A549 (cell line): ENCODE measurements at regions not wholly inside any gene's neighbourhood (a gene's known extent, or its start where the extent isn't known, plus 50 kb on each side); places are given as distances from the start of the nearest gene placed in this dataset.

ENCODE experiments used
- ATAC-seq, 2 experiments: fragments of 200-7000 bp in 1 of 2; fragments of >200 bp in 1 of 2; cut with Nextera tagmentation in 1 of 2; cut with Tn5 transposase in 1 of 2; 3 replicates each; pipeline versions ENCODE4 v1.8.0 to v1.9.1; 2018 to 2020; ENCODE audit warnings: mild to moderate bottlenecking in 1 of 2, moderate library complexity in 1 of 2
- CTCF ChIA-PET: fragments of 300-600 bp; sonication (Branson Sonifier 250); formaldehyde crosslinking; extraction: SDS; loops from one replicate; lab custom pipeline; 2021; ENCODE audit warnings: antibody characterized with exemption, inconsistent platforms; lab: Yijun Ruan, JAX
- POLR2A ChIA-PET: fragments of 350-600 bp; formaldehyde crosslinking; extraction: SDS; loops from one replicate; lab custom pipeline; 2021; ENCODE audit warnings: antibody characterized with exemption, inconsistent platforms; lab: Yijun Ruan, JAX
- DNase-seq, 2 experiments: peaks; one replicate each; pipeline versions ENCODE4 v3.0.0 to v3.0.0-alpha.2; 2011 to 2016; ENCODE audit warnings: low read depth in 1 of 2, low spot score in 1 of 2
- FAIRE-seq: peaks from 2 replicates; lab custom pipeline; 2011; peaks lifted over from hg19 to GRCh38; lab: Jason Lieb, UNC
- H3K27ac ChIP-seq, 2 experiments: fragments of >200 bp; sonication (Bioruptor Twin); formaldehyde crosslinking; 3 replicates each; pipeline ENCODE4 v1.5.1; 2016 to 2017
- H3K4me1 ChIP-seq: fragments of >200 bp; sonication (Bioruptor Twin); formaldehyde crosslinking; 3 replicates; pipeline ENCODE4 v1.6.1; 2016
- H3K4me2 ChIP-seq: fragments of >200 bp; sonication (Bioruptor Twin); formaldehyde crosslinking; 3 replicates; pipeline ENCODE4 v1.6.1; 2016
- H3K4me3 ChIP-seq: fragments of >200 bp; sonication (Bioruptor Twin); formaldehyde crosslinking; 3 replicates; pipeline ENCODE4 v1.5.1; 2016
- H3K9me3 ChIP-seq: fragments of >200 bp; sonication (Bioruptor Twin); formaldehyde crosslinking; 3 replicates; pipeline ENCODE4 v1.6.1; 2016
- BHLHE40 ChIP-seq: IDR thresholded peaks from 2 replicates; pipeline ENCODE4 v1.6.1; 2012; ENCODE audit warnings: low read depth, low read length, inconsistent platforms
- CBX2 ChIP-seq: fragments of 200-600 bp; sonication (generic); IDR thresholded peaks from 2 replicates; pipeline ENCODE4 v1.6.1; 2016; ENCODE audit warnings: low read depth, mild to moderate bottlenecking, borderline replicate concordance
- CBX8 ChIP-seq: fragments of 200-600 bp; sonication (generic); IDR thresholded peaks from 2 replicates; pipeline ENCODE4 v1.6.1; 2016
- CEBPB ChIP-seq, 2 experiments: fragments of >200 bp in 1 of 2; sonication (Bioruptor Twin) in 1 of 2; formaldehyde crosslinking in 1 of 2; IDR thresholded peaks; 2 replicates each; pipeline ENCODE4 v1.6.1; 2012 to 2016
- CHD4 ChIP-seq: fragments of 200-600 bp; sonication (generic); IDR thresholded peaks from 2 replicates; pipeline ENCODE4 v1.6.1; 2016; ENCODE audit warnings: antibody characterized with exemption, mild to moderate bottlenecking, borderline replicate concordance
- EHF ChIP-seq: fragments of 250-450 bp; sonication (Bioruptor Pico); IDR thresholded peaks from 2 replicates; pipeline ENCODE4 v1.5.0; 2020; ENCODE audit warnings: mild to moderate bottlenecking
- EHMT2 ChIP-seq: fragments of 200-600 bp; sonication (generic); IDR thresholded peaks from 2 replicates; pipeline ENCODE4 v1.6.1; 2016; ENCODE audit warnings: antibody characterized with exemption, low read depth, mild to moderate bottlenecking, moderate library complexity
- ESRRA ChIP-seq: fragments of 150-350 bp; IDR thresholded peaks from 2 replicates; pipeline ENCODE4 v1.6.1; 2014; ENCODE audit warnings: mild to moderate bottlenecking, low read length, borderline replicate concordance
- HDAC2 ChIP-seq: fragments of 200-600 bp; sonication (generic); IDR thresholded peaks from 2 replicates; pipeline ENCODE4 v1.6.1; 2016
- HOXB13 ChIP-seq: fragments of 250-450 bp; sonication (Bioruptor Pico); IDR thresholded peaks from 2 replicates; pipeline ENCODE4 v1.5.0; 2020; ENCODE audit warnings: low read depth, mild to moderate bottlenecking, moderate library complexity
- JUNB ChIP-seq: fragments of >200 bp; sonication (Bioruptor Twin); formaldehyde crosslinking; IDR thresholded peaks from 2 replicates; pipeline ENCODE4 v1.6.1; 2016
- KDM5A ChIP-seq: fragments of 200-600 bp; sonication (generic); IDR thresholded peaks from 2 replicates; pipeline ENCODE4 v1.6.1; 2016; ENCODE audit warnings: antibody characterized with exemption, mild to moderate bottlenecking
- MAFK ChIP-seq: fragments of 450-650 bp; IDR thresholded peaks from 2 replicates; pipeline ENCODE4 v1.6.1; 2014; ENCODE audit not compliant: partially characterized antibody
- MYC ChIP-seq: IDR thresholded peaks from 2 replicates; pipeline ENCODE4 v1.6.1; 2012; ENCODE audit warnings: mild to moderate bottlenecking, inconsistent platforms, low read length, improper control_type of control experiment, borderline replicate concordance
- NFE2L2 ChIP-seq: fragments of 150-350 bp; conservative IDR thresholded peaks from 2 replicates; pipeline ENCODE4 v1.6.1; 2014; ENCODE audit warnings: low read length
- NR3C1 ChIP-seq: fragments of >200 bp; sonication (Bioruptor Twin); formaldehyde crosslinking; IDR thresholded peaks from 3 replicates; pipeline ENCODE4 v1.6.1; 2017
- PHF8 ChIP-seq: fragments of 200-600 bp; sonication (generic); IDR thresholded peaks from 2 replicates; pipeline ENCODE4 v1.6.1; 2016; ENCODE audit warnings: low read depth, mild to moderate bottlenecking, antibody characterized with exemption, moderate library complexity, borderline replicate concordance
- RCOR1 ChIP-seq: fragments of 150-350 bp; IDR thresholded peaks from 2 replicates; pipeline ENCODE4 v1.6.1; 2014; ENCODE audit warnings: antibody characterized with exemption, low read length, low read depth
- ZNF302 ChIP-seq: fragments of 250-450 bp; sonication (Bioruptor Pico); IDR thresholded peaks from 2 replicates; pipeline ENCODE4 v1.9.0; 2021; ENCODE audit warnings: inconsistent platforms, mild to moderate bottlenecking, moderate library complexity
- WGBS: methylation state at CpG from one replicate; pipeline ENCODE4 v1.1.6; 2017; ENCODE audit errors: missing lambda C conversion rate; 5-methylcytosine and 5-hydroxymethylcytosine counted together
- TF ChIP-seq, protein P1 (sequence below): fragments of 250-450 bp; sonication (Bioruptor Pico); IDR thresholded peaks from 2 replicates; pipeline ENCODE4 v1.5.0; 2021; ENCODE audit warnings: mild to moderate bottlenecking, moderate library complexity, borderline replicate concordance
- TF ChIP-seq, protein P2 (sequence below): fragments of 200-600 bp; sonication (generic); IDR thresholded peaks from 2 replicates; pipeline ENCODE4 v1.6.1; 2016; ENCODE audit warnings: antibody characterized with exemption, mild to moderate bottlenecking, moderate library complexity
- TF ChIP-seq, protein P3 (sequence below): fragments of >200 bp; sonication (Bioruptor Twin); formaldehyde crosslinking; IDR thresholded peaks from 3 replicates; pipeline ENCODE4 v1.5.1; 2016
- TF ChIP-seq, protein P4 (sequence below): IDR thresholded peaks from 2 replicates; pipeline ENCODE4 v1.6.1; 2012
- TF ChIP-seq, protein P5 (sequence below): fragments of 250-450 bp; sonication (Bioruptor Pico); IDR thresholded peaks from 2 replicates; pipeline ENCODE4 v1.5.0; 2020; ENCODE audit warnings: low read depth, mild to moderate bottlenecking, moderate library complexity
- TF ChIP-seq, protein P6 (sequence below): IDR thresholded peaks from 2 replicates; pipeline ENCODE4 v1.6.1; 2012; ENCODE audit warnings: low read depth, borderline replicate concordance

DNA sequence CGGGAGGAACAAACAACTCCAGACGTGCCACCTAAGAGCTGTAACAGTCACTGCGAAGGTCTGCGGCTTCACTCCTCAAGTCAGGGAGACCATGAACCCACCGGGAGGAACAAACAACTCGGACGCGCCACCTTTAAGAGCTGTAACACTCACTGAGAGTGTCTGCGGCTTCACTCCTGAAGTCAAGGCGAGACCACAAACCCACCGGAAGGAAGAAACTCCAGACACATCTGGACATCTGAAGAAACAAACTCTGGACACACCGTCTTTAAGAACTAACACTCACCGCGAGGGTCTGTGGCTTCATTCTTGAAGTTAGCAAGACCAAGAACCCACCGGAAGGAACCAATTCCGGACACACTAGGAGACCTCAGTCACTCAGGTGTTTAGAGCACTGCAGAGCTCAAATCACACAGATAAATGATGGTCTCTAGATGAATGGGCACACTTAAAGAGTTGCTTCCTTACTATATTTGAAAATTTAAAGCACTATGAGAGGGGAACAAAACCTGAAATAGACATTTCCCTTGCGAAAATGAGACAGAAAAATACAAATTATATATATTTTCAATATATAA is 587.7 kb upstream of the ADGRL4 start:
- H3K4me2 ChIP-seq, result no peak overlapping the region
- H3K9me3 ChIP-seq, result no peaks in the 10 kb centered on the region
- no peak overlapping the region for H3K27ac ChIP-seq
- POLR2A ChIA-PET, result no interaction called here
- CTCF ChIA-PET, result no interaction called here
- no peak for FAIRE-seq
- DNase-seq, result no peak
- 52% methylated on average over 7 of the region's 17 CpGs for WGBS
- TF ChIP-seq PHF8, result no peak
- TF ChIP-seq NFE2L2, result no peak
- TF ChIP-seq, protein P1, sequence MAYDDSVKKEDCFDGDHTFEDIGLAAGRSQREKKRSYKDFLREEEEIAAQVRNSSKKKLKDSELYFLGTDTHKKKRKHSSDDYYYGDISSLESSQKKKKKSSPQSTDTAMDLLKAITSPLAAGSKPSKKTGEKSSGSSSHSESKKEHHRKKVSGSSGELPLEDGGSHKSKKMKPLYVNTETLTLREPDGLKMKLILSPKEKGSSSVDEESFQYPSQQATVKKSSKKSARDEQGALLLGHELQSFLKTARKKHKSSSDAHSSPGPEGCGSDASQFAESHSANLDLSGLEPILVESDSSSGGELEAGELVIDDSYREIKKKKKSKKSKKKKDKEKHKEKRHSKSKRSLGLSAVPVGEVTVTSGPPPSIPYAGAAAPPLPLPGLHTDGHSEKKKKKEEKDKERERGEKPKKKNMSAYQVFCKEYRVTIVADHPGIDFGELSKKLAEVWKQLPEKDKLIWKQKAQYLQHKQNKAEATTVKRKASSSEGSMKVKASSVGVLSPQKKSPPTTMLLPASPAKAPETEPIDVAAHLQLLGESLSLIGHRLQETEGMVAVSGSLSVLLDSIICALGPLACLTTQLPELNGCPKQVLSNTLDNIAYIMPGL (CRISPR knock-in tag), result no peak
- no peak for TF ChIP-seq CHD4
- TF ChIP-seq, all 56 proteins: peak for 0
- no peak for ATAC-seq
- Histone ChIP-seq H3K4me3 (no peak overlapping the region), H3K4me1 (no peaks in the 10 kb centered on the region)

DNA sequence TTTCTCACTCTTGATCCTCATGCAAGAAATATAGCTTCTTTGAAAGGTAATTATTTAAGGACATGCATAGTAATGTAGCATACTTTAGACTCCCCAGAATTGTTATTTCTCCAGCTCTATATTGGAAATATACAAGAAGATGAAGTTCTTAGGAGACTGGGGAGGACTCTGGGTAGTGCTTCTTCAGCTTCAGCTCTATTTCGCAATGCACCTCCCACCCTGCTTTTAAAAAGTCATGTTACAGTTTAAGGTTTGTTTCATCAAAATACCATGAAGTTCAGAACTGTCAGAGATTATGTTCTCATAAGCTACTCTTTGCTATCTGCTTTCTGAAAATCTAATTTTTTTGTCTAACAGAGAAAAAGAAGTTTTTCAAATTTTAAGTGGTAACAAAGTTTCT is 586.2 kb upstream of the ADGRL4 start:
- FAIRE-seq, result no peak
- CTCF ChIA-PET, result no interaction called here

DNA sequence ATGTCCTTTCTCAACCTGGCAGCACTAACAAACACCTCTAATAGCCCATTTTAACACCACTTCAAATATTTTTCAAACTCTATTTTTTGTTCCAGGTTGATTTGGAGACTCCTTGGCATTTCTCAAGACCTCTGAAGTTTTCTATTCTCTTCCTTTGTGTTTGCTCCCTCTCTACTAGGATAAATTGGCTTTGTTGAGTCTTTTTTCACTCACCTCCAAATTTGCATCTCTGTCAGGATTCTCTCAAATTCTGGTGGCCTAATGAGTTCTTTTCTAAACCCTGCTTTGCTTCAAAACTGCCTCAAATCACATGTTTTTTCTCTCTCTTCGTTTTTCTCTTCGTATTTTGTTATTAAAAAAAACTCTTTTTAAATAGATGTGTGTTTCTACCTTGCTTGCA is 582.2 kb upstream of the ADGRL4 start:
- DNase-seq, result no peak
- H3K4me1 ChIP-seq, result no peaks in the 10 kb centered on the region
- no peak for TF ChIP-seq CBX8
- no peak for TF ChIP-seq MAFK
- no peak for TF ChIP-seq CEBPB (IDR thresholded peaks at IDR 0.05)
- no peak for TF ChIP-seq EHF (CRISPR knock-in tag)
- no peak for TF ChIP-seq HOXB13 (CRISPR knock-in tag)
- no peak for TF ChIP-seq KDM5A
- TF ChIP-seq MYC, result no peak
- TF ChIP-seq, protein P2, sequence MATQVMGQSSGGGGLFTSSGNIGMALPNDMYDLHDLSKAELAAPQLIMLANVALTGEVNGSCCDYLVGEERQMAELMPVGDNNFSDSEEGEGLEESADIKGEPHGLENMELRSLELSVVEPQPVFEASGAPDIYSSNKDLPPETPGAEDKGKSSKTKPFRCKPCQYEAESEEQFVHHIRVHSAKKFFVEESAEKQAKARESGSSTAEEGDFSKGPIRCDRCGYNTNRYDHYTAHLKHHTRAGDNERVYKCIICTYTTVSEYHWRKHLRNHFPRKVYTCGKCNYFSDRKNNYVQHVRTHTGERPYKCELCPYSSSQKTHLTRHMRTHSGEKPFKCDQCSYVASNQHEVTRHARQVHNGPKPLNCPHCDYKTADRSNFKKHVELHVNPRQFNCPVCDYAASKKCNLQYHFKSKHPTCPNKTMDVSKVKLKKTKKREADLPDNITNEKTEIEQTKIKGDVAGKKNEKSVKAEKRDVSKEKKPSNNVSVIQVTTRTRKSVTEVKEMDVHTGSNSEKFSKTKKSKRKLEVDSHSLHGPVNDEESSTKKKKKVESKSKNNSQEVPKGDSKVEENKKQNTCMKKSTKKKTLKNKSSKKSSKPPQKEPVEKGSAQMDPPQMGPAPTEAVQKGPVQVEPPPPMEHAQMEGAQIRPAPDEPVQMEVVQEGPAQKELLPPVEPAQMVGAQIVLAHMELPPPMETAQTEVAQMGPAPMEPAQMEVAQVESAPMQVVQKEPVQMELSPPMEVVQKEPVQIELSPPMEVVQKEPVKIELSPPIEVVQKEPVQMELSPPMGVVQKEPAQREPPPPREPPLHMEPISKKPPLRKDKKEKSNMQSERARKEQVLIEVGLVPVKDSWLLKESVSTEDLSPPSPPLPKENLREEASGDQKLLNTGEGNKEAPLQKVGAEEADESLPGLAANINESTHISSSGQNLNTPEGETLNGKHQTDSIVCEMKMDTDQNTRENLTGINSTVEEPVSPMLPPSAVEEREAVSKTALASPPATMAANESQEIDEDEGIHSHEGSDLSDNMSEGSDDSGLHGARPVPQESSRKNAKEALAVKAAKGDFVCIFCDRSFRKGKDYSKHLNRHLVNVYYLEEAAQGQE, result no peak
- no peak for TF ChIP-seq CBX2
- TF ChIP-seq, protein P3, sequence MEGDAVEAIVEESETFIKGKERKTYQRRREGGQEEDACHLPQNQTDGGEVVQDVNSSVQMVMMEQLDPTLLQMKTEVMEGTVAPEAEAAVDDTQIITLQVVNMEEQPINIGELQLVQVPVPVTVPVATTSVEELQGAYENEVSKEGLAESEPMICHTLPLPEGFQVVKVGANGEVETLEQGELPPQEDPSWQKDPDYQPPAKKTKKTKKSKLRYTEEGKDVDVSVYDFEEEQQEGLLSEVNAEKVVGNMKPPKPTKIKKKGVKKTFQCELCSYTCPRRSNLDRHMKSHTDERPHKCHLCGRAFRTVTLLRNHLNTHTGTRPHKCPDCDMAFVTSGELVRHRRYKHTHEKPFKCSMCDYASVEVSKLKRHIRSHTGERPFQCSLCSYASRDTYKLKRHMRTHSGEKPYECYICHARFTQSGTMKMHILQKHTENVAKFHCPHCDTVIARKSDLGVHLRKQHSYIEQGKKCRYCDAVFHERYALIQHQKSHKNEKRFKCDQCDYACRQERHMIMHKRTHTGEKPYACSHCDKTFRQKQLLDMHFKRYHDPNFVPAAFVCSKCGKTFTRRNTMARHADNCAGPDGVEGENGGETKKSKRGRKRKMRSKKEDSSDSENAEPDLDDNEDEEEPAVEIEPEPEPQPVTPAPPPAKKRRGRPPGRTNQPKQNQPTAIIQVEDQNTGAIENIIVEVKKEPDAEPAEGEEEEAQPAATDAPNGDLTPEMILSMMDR, result no peak
- TF ChIP-seq EHMT2, result no peak
- TF ChIP-seq, protein P4, sequence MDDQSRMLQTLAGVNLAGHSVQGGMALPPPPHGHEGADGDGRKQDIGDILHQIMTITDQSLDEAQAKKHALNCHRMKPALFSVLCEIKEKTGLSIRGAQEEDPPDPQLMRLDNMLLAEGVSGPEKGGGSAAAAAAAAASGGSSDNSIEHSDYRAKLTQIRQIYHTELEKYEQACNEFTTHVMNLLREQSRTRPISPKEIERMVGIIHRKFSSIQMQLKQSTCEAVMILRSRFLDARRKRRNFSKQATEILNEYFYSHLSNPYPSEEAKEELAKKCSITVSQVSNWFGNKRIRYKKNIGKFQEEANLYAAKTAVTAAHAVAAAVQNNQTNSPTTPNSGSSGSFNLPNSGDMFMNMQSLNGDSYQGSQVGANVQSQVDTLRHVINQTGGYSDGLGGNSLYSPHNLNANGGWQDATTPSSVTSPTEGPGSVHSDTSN, result no peak
- no peak for TF ChIP-seq JUNB
- TF ChIP-seq, protein P5, sequence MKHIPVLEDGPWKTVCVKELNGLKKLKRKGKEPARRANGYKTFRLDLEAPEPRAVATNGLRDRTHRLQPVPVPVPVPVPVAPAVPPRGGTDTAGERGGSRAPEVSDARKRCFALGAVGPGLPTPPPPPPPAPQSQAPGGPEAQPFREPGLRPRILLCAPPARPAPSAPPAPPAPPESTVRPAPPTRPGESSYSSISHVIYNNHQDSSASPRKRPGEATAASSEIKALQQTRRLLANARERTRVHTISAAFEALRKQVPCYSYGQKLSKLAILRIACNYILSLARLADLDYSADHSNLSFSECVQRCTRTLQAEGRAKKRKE (CRISPR knock-in tag), result no peak
- no peak for TF ChIP-seq HDAC2
- no peak for TF ChIP-seq RCOR1
- TF ChIP-seq BHLHE40, result no peak
- no peak for TF ChIP-seq ZNF302 (CRISPR knock-in tag)
- no peak for TF ChIP-seq CHD4
- TF ChIP-seq, all 56 proteins: peak for 0
- no peak for FAIRE-seq
- CTCF ChIA-PET, result no interaction called here
- WGBS, result 2% methylated on average over 2 of the region's 2 CpGs
- H3K27ac ChIP-seq, result no peak overlapping the region
- POLR2A ChIA-PET, result no interaction called here
- ATAC-seq, result no peak
- H3K4me3 ChIP-seq, result no peak overlapping the region
- no peak overlapping the region for H3K4me2 ChIP-seq
- H3K9me3 ChIP-seq, result no peaks in the 10 kb centered on the region

More for the DNA sequence above, 586.2 kb upstream of the ADGRL4 start:
- POLR2A ChIA-PET, result no interaction called here
- Histone ChIP-seq H3K4me3 (no peak overlapping the region), H3K4me2 (no peak overlapping the region), H3K27ac (no peak overlapping the region), H3K9me3 (no peaks in the 10 kb centered on the region), H3K4me1 (no peaks in the 10 kb centered on the region)
- WGBS, result 29% methylated on average over 1 of the region's 1 CpG
- DNase-seq, result no peak
- ATAC-seq, result no peak
- TF ChIP-seq CEBPB (IDR thresholded peaks at IDR 0.05) (no peak), CBX8 (no peak), ESRRA (no peak), NR3C1 (no peak), BHLHE40 (no peak)
- TF ChIP-seq, protein P6, sequence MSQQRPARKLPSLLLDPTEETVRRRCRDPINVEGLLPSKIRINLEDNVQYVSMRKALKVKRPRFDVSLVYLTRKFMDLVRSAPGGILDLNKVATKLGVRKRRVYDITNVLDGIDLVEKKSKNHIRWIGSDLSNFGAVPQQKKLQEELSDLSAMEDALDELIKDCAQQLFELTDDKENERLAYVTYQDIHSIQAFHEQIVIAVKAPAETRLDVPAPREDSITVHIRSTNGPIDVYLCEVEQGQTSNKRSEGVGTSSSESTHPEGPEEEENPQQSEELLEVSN, result no peak
